H7 (cell line): ENCODE measurements at regions not wholly inside any gene's neighbourhood (a gene's known extent, or its start where the extent isn't known, plus 50 kb on each side); places are given as distances from the start of the nearest gene placed in this dataset.

Experiments
- DNase-seq: peaks from one replicate; pipeline ENCODE4 v3.0.0; 2012
- H3K27me3 ChIP-seq: 2 replicates; pipeline ENCODE4 v1.6.0; 2011; ENCODE audit warnings: mild to moderate bottlenecking, low read length; ENCODE audit not compliant: control insufficient read depth, insufficient read depth
- H3K36me3 ChIP-seq: replicated peaks from 2 replicates; pipeline ENCODE4 v1.5.1; 2011; ENCODE audit warnings: low read length; ENCODE audit not compliant: control insufficient read depth, insufficient read depth
- H3K4me3 ChIP-seq: 2 replicates; pipeline ENCODE4 v1.5.1; 2011; ENCODE audit warnings: low read depth, mild to moderate bottlenecking, control low read depth, low read length, moderate library complexity; ENCODE audit not compliant: insufficient read depth

DNA sequence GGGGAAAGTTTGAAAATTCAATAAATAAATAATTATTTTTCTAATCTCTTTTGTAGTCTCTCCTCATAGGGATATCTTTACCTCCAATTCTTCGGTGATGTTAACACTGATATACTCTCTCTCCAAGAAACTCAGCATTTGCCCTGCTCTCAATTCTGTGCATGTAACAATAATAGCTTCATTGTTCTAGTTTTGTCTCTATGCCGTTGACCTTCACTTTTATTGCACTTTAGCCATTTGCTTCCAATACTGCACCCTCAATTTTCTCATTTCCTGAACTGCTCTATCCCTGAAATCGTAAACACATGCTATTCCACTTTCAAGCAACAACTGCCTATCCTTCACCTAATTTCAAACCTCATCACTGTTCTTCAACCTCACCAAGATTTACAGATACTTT is 645.0 kb downstream of the C12orf50 start:
- no peak for DNase-seq
- Histone ChIP-seq H3K27me3 (no peaks in the 10 kb centered on the region), H3K36me3 (no peaks in the 10 kb centered on the region), H3K4me3 (no peak overlapping the region)

DNA sequence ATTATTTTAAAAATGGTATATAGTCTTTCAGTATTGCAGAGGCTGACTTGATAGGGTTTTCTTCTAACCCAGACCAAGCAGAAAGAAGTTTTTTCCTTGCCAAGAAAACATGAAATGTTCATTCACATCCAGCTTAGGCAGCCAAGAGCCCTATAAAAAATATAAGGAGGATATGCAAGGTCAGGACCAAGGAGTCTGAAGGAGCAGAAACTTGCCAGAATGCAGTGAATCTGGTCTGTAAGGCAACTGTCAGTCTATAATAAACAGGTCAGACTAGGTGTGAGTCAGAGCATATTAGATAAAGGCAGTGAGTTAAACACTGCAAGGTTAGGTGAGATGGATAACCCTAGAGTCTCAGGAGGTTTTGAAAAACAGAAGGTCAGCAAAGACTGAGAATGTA is 645.5 kb downstream of the C12orf50 start:
- Histone ChIP-seq H3K27me3 (no peaks in the 10 kb centered on the region), H3K4me3 (no peak overlapping the region), H3K36me3 (no peaks in the 10 kb centered on the region)
- no peak for DNase-seq

DNA sequence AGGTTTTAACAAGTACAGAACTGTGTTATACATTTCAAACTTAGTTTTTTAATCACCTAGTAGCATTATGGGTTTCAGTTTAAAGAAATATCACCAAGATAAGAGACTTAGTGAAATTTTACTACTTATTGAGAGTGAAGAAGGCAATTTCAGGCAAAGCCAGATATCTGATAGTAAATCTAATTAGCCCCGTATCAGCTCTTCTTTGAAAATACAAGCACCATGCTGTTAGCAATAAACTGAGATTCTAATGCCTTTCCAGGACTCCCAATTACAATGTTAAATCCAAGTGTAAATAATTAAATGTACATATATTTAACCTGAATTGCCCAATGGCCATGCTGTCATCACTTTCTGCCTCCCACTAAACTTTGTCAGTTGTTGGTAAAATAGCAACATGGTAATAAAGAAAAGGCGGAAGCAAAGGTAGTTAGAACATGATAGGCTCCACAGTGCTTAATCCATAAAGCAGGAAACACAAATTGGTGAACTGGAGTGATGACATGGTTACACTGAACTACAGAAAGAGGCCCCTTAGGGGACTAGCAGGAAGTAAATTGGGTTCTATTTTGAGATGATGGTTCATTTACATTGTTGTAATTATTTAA is 646.1 kb downstream of the C12orf50 start:
- Histone ChIP-seq H3K27me3 (no peaks in the 10 kb centered on the region), H3K4me3 (no peak overlapping the region), H3K36me3 (no peaks in the 10 kb centered on the region)
- DNase-seq, result no peak

DNA sequence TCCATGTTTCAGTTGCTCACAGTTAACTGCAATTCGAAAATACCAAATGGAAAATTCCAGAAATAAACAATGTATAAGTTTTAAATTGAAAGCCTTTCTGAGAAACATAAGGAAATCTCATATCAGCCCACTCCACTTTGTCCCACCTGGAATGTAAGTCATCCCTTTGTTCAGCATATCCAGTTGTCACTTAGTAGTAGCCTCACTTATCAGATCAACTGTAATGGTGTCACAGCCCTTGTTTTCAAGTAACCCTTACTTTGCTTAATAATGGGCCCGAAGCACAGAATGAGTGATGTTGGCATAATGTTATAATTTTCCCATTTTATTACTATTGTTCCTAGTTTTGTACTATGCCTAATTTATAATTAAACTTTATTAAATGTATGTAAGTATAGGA is 646.8 kb downstream of the C12orf50 start:
- no peak overlapping the region for H3K4me3 ChIP-seq
- DNase-seq, result no peak
- no peaks in the 10 kb centered on the region for H3K36me3 ChIP-seq
- no peaks in the 10 kb centered on the region for H3K27me3 ChIP-seq

DNA sequence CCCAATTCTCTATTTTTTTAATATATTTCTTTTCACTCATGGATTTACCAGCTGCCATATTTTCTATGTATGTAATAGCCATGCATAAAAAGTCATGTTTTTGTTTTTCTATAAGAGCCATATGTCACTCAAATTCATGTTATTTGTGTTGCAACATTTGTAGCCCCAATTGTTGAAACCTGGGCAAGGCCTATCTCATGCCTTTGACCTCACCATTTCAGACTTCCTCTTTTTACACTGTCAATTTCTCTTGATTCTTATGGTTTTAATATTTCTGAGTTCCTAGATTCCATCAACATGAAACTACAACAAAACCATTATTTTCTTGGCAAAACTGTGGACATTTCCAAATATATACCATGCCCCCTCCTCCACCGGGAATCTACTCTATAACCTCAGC is 647.5 kb downstream of the C12orf50 start:
- H3K36me3 ChIP-seq, result no peaks in the 10 kb centered on the region
- no peak overlapping the region for H3K4me3 ChIP-seq
- no peak for DNase-seq
- no peaks in the 10 kb centered on the region for H3K27me3 ChIP-seq

DNA sequence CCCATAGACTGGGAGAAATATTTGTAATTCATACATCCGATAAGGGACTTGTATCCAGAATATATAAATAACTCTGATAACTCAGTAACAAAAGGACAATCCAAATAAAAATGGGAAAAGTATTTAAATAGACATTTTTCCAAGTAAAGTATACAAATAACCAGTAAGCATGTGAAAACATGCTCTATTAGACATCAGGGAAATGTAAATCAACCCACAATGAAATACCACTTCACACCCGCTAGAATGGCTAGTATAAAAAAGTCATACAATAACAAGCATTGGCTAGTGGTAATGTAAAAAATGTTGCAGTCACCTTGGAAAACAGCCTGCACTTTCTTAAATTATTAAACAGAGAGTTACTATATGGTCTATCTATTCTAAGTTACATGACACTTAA is 650.7 kb downstream of the C12orf50 start:
- no peaks in the 10 kb centered on the region for H3K36me3 ChIP-seq
- H3K27me3 ChIP-seq, result no peaks in the 10 kb centered on the region
- H3K4me3 ChIP-seq, result no peak overlapping the region
- no peak for DNase-seq

DNA sequence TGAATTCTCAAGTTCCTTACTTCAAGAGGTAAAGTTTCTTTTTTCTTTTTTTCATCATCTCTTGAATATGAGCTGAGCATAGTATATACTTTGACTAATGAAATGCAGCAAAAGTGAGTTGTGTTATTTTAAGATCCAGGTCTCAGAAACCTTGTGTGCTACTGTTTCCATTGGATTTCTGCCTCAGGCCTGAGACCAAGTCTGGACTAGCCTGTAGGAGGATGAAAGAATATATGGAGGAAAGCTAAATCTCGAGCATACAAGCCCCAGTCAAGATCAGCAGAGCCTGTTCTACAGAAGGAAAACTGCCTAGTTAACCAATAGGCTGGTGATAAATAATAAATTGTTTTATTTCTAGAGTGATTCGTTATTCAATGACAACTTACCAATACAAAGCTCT is 652.5 kb downstream of the C12orf50 start:
- H3K27me3 ChIP-seq, result no peaks in the 10 kb centered on the region
- no peak for DNase-seq
- H3K4me3 ChIP-seq, result no peak overlapping the region
- no peaks in the 10 kb centered on the region for H3K36me3 ChIP-seq

DNA sequence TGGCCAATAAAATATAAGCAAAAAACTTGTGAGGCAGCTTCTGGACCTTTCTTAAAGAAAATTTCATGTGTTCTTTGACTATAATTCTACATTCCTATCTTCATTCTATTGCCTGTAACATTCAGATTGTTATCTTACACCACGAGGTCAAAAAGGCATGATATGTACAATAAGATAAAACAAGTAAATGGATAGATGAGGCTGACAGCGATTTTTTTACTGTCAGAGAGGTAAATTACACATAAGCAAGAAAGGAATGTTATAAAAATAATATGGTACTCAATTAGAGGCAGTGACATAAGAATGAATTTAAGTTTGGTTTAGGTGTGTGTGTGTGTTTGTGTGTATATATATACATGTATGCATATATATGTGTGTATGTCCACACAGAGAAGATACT is 660.0 kb downstream of the C12orf50 start:
- no peak for DNase-seq
- Histone ChIP-seq H3K36me3 (no peaks in the 10 kb centered on the region), H3K27me3 (no peaks in the 10 kb centered on the region), H3K4me3 (no peak overlapping the region)

DNA sequence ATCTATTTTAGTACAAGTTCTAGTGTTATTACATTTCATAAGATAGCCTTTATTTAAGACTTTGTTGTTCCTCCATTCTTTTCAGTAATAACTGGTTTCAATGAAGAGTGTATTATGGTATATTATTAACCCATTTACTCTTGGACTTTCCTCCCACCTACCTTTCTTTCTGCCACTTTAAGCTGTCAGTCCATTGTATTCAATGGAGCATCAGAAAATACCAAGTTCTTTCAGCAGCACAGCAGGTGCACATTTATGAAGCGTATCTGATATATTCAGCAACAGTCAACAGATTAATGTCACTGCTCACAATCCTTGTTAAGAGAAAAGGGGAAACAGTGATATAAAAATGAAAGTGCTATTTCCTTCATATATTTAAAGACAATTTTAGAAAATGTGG is 660.9 kb downstream of the C12orf50 start:
- H3K36me3 ChIP-seq, result no peaks in the 10 kb centered on the region
- H3K4me3 ChIP-seq, result no peak overlapping the region
- H3K27me3 ChIP-seq, result no peaks in the 10 kb centered on the region
- DNase-seq, result no peak

DNA sequence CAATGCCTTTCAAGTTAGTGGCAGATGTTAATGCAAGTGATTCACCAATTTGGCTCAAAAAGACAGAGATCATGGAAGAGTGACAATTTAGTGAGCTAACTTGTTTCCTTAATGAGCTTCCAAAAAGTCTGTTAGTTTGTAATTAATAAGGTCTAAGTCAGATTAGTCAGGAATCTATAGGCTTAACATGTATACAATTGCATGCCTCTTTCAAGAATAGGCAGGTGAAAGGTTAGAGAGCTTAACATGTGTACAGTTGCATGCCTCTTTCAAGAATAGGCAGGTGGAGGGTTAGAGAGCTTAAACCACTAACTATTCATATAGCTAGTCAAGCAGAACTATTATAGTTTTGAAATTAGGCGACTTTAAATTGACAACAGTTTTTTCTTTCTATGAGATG is 663.8 kb downstream of the C12orf50 start:
- no peak for DNase-seq
- H3K4me3 ChIP-seq, result no peak overlapping the region
- H3K27me3 ChIP-seq, result no peaks in the 10 kb centered on the region
- H3K36me3 ChIP-seq, result no peaks in the 10 kb centered on the region

DNA sequence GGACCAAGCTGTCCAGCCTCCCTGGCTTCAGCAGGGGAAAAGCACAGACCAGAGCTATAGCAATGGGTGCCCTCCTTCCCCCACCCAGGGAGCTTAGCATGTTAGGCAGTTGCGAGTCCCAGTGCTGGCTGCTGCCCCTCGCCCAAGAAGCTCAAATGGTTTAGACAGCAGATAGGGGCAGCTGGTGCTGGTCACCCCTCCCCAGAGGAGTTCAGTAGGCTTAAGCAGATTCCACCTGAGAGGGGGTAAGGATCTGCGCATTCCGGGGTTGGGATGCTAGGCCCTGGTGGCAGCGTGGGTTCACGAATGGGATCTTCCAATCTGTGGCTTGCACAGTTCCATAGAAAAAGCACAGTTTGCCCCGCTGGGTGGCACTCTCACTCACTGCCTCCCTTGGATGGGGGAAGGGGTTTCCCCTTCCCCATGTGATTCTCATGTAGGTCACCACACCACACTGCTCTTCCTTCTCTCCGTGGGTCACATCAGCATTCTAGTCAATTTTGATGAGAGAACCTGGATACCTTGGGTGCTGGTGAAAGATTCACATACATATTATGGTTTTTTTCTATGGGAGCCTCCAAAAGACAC is 665.6 kb downstream of the C12orf50 start:
- no peak overlapping the region for H3K4me3 ChIP-seq

DNA sequence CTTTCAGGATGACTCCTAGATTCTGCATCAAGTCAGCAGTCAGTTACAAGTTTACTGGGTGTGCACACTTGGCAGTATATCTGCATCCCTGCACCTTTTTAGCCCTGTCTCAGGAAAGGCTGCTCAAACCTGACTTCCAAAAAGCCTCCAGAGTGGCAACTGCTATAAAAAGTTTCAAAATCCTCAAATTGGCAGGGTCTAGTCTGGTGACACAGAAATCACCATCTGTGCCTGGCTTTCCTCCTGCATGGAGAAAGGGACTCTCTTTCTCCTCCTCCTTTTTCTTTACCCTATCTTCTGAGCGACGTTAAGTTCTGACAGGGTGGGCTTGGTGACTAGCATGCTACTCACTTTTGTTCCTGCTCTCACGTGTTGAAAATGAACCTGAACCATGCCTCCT is 679.5 kb downstream of the C12orf50 start:
- H3K27me3 ChIP-seq, result no peaks in the 10 kb centered on the region
- H3K36me3 ChIP-seq, result no peaks in the 10 kb centered on the region
- DNase-seq, result no peak
- no peak overlapping the region for H3K4me3 ChIP-seq

More for the DNA sequence above, 665.6 kb downstream of the C12orf50 start:
- Histone ChIP-seq H3K36me3 (no peaks in the 10 kb centered on the region), H3K27me3 (no peaks in the 10 kb centered on the region)
- no peak for DNase-seq

DNA sequence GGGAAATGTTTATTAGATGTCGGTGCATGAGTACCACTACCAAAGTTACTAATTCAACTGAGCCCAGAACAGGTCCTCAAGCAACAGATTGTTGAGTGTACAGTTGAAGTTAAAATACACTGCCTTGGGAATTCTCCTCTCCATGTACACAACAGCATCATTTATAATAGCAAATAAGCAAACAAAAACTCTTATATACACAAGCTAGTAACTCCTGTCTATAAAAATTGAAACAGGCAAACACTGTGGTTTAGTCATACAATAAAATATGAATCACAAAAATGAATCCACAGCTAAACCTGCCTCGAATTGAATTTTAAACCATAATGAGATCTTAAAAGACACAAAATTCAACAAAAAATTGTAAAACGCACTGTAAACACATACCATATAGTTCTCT is 681.1 kb downstream of the C12orf50 start:
- no peak overlapping the region for H3K4me3 ChIP-seq

DNA sequence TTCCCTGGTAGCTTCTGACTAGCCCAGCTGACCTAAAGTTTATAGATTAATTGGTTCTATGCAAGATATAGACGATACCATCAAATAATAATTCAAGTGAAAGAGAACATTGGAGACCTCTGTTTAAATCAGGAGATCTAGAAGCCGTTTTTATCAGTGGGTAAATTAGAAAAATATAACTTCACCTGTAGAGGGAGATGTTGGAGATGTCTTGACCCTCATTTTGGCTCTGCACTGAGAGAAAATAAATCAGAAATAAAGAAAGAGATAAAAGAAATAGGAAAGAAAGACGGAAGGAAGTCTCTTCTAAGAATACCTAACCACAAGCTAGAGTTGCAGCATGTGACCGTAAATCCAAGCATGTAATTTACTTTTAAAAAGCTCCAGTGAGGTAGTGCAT is 684.5 kb downstream of the C12orf50 start:
- DNase-seq, result peak; percentile 39
- H3K27me3 ChIP-seq, result no peaks in the 10 kb centered on the region
- H3K36me3 ChIP-seq, result no peaks in the 10 kb centered on the region
- no peak overlapping the region for H3K4me3 ChIP-seq

More for the DNA sequence above, 681.1 kb downstream of the C12orf50 start:
- H3K27me3 ChIP-seq, result no peaks in the 10 kb centered on the region
- no peak for DNase-seq
- no peaks in the 10 kb centered on the region for H3K36me3 ChIP-seq

DNA sequence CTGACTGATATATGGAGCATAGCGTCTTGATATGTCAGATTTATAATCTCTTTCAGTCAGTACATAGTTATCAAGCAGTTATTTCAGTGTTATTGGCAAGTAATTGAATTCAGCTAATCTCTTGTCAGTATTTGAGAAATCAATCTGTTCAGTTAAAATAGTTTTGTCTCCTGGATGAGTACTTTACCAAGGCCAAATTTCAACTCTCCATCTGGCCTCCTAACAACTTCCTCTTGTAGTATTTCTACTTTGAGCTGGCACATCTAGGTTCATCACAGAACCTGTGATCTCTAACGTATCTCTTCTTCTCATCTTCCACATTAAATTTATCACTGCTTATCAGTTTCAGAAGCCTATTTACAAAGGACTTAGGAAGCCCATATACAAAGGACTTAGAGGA is 690.5 kb downstream of the C12orf50 start:
- DNase-seq, result no peak
- Histone ChIP-seq H3K27me3 (no peaks in the 10 kb centered on the region), H3K4me3 (no peak overlapping the region), H3K36me3 (no peaks in the 10 kb centered on the region)
